ENCODE measurements at regions not wholly inside any gene's neighbourhood (a gene's known extent, or its start where the extent isn't known, plus 50 kb on each side); places are given as distances from the start of the nearest gene placed in this dataset.
"Not testable (repeated sequence)": the region's sequence is repeated elsewhere in the genome, so short reads cannot be mapped to it uniquely, and the experiment has no call there.

- H3K4me3 ChIP-seq (ENCODE audit: low read depth, low read length): no peak overlapping the region
- DNase-seq (ENCODE audit: low read depth): no peak
- TF ChIP-seq, protein P1, sequence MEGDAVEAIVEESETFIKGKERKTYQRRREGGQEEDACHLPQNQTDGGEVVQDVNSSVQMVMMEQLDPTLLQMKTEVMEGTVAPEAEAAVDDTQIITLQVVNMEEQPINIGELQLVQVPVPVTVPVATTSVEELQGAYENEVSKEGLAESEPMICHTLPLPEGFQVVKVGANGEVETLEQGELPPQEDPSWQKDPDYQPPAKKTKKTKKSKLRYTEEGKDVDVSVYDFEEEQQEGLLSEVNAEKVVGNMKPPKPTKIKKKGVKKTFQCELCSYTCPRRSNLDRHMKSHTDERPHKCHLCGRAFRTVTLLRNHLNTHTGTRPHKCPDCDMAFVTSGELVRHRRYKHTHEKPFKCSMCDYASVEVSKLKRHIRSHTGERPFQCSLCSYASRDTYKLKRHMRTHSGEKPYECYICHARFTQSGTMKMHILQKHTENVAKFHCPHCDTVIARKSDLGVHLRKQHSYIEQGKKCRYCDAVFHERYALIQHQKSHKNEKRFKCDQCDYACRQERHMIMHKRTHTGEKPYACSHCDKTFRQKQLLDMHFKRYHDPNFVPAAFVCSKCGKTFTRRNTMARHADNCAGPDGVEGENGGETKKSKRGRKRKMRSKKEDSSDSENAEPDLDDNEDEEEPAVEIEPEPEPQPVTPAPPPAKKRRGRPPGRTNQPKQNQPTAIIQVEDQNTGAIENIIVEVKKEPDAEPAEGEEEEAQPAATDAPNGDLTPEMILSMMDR (IDR thresholded peaks at IDR 0.05; ENCODE audit: control insufficient read depth, extremely low read depth, insufficient read depth): no peak
Observed at GRCh38 chr7:79977481-79977880, 157.2 kb upstream of the GNAI1 start.

GRCh38 chr7:79976711-79977020, 158.0 kb upstream of the GNAI1 start:
- not testable (repeated sequence) for H3K4me3 ChIP-seq (ENCODE audit: low read depth, low read length); DNase-seq (ENCODE audit: low read depth)

GRCh38 chr7:79975986-79976710, 158.5 kb upstream of the GNAI1 start:
- DNase-seq (ENCODE audit: low read depth); H3K4me3 ChIP-seq (ENCODE audit: low read depth, low read length): not testable (repeated sequence)

- DNase-seq (ENCODE audit: low read depth): no peak
- H3K4me3 ChIP-seq (ENCODE audit: low read depth, low read length): no peak overlapping the region
- TF ChIP-seq, protein P1 (IDR thresholded peaks at IDR 0.05; ENCODE audit: control insufficient read depth, extremely low read depth, insufficient read depth): no peak
Observed at GRCh38 chr7:79973455-79973854, 161.2 kb upstream of the GNAI1 start.

DNA sequence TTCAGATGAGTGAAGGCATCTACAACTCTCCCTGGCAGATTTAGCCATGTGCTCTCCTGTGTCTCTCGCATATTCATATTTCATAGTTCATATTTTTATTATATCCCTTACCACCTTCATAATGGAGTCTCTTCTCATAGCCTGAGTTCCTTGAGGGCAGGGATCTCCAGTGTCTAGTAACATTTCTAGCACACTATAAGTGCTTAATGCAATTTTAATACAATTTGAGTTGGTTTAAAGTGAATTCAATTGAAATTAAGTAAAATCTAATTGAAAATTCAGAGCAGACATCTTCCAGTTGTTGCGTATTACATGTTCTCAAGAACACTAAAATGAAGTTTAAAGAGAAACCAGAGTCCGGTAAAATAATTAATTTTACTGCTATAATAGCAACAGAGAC, 163.6 kb upstream of the GNAI1 start:
- TF ChIP-seq, protein P1 (IDR thresholded peaks at IDR 0.05; ENCODE audit: control insufficient read depth, extremely low read depth, insufficient read depth): no peak
- no peak overlapping the region for H3K4me3 ChIP-seq (ENCODE audit: low read depth, low read length)
- DNase-seq (ENCODE audit: low read depth): no peak

- H3K4me3 ChIP-seq (ENCODE audit: low read depth, low read length): no peak overlapping the region
- no peak for DNase-seq (ENCODE audit: low read depth)
- TF ChIP-seq, protein P1 (IDR thresholded peaks at IDR 0.05; ENCODE audit: control insufficient read depth, extremely low read depth, insufficient read depth): no peak
Observed at GRCh38 chr7:79968894-79969293, 165.7 kb upstream of the GNAI1 start.

DNA sequence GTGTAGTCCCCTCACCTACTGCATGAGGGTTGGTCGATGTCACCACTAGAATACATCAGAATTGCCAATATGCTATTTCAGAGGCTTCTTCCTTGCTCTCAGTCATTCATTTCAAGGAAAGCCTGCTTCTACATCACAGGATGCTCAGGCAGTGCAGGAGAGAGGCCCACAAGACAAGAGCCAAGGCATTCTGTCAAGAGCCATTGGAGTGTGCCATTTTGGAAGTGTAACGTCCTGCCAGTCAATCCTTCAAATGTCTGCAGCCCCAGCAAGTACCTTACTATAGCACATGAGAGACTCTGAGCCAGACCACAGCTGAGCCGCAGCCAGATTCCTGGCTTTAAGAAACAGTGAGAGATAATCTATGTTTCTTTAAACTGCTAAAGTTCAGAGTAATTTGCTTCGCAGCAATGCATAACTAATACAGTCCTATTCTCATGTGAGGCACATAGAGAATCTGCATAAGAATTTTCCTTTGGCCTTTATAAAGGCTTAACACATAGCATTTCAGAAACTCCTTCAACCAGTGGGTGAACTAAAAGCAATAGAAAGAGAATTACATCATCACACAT, 166.5 kb upstream of the GNAI1 start:
- no peak overlapping the region for H3K4me3 ChIP-seq (ENCODE audit: low read depth, low read length)
- TF ChIP-seq, protein P1 (IDR thresholded peaks at IDR 0.05; ENCODE audit: control insufficient read depth, extremely low read depth, insufficient read depth): no peak
- DNase-seq (ENCODE audit: low read depth): no peak

GRCh38 chr7:79965946-79966345, 168.7 kb upstream of the GNAI1 start:
- TF ChIP-seq, protein P1 (IDR thresholded peaks at IDR 0.05; ENCODE audit: control insufficient read depth, extremely low read depth, insufficient read depth): no peak
- DNase-seq (ENCODE audit: low read depth): no peak
- H3K4me3 ChIP-seq (ENCODE audit: low read depth, low read length): no peak overlapping the region
